Ectodermal cell (in vitro differentiated cells): ENCODE measurements at regions not wholly inside any gene's neighbourhood (a gene's known extent, or its start where the extent isn't known, plus 50 kb on each side); places are given as distances from the start of the nearest gene placed in this dataset.
"Not testable (repeated sequence)": the region's sequence is repeated elsewhere in the genome, so short reads cannot be mapped to it uniquely, and the experiment has no call there.

ENCODE experiments used
- H3K27ac ChIP-seq: 2 replicates; pipeline ENCODE4 v1.7.0; 2013; ENCODE audit warnings: mild to moderate bottlenecking, low read depth, low read length; ENCODE audit not compliant: insufficient read depth, poor library complexity, severe bottlenecking
- H3K27me3 ChIP-seq: 2 replicates; pipeline ENCODE4 v1.7.0; 2013; ENCODE audit warnings: mild to moderate bottlenecking, low read length; ENCODE audit not compliant: insufficient read depth, control insufficient read depth, poor library complexity, severe bottlenecking
- H3K36me3 ChIP-seq: one replicate; pipeline ENCODE4 v1.7.0; 2013; ENCODE audit warnings: low read length; ENCODE audit not compliant: control insufficient read depth, insufficient read depth
- H3K4me1 ChIP-seq: one replicate; pipeline ENCODE4 v1.7.0; 2013; ENCODE audit warnings: low read length; ENCODE audit not compliant: control insufficient read depth, insufficient read depth
- H3K4me3 ChIP-seq: 2 replicates; pipeline ENCODE4 v1.7.0; 2013; ENCODE audit warnings: low read depth, low read length, control low read depth; ENCODE audit not compliant: insufficient read depth
- H3K9me3 ChIP-seq: 2 replicates; pipeline ENCODE4 v1.7.0; 2013; ENCODE audit warnings: mild to moderate bottlenecking, low read length, moderate library complexity; ENCODE audit not compliant: control insufficient read depth
- WGBS, 2 experiments: methylation state at CpG; one replicate each; pipeline ENCODE4 v1.1.7; 2013; ENCODE audit warnings: missing lambda C conversion rate in 2 of 2; 5-methylcytosine and 5-hydroxymethylcytosine counted together

DNA sequence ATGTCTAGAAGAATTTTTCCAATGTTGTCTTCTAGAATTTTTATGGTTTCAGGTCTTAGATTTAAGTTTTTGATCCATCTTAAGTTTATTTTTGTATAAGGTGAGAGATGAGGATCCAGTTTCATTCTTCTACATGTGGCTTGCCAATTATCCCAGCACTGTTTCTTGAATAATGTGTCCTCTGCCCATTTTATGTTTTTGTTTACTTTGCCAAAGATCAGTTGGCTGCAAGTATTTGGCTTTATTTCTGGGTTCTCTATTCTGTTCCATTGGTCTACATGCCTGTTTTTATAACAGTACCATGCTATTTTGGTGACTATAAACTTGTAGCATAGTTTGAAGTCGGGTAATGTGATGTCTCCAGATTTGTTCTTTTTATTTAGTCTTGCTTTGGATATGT, 78.2 kb upstream of the PTPN13 start:
- not testable (repeated sequence) for H3K27me3 ChIP-seq, H3K36me3 ChIP-seq, H3K9me3 ChIP-seq, H3K4me3 ChIP-seq, H3K27ac ChIP-seq, H3K4me1 ChIP-seq
- WGBS, 2 experiments = 90 to 97% methylated on average over 1 of the region's 1 CpG

DNA sequence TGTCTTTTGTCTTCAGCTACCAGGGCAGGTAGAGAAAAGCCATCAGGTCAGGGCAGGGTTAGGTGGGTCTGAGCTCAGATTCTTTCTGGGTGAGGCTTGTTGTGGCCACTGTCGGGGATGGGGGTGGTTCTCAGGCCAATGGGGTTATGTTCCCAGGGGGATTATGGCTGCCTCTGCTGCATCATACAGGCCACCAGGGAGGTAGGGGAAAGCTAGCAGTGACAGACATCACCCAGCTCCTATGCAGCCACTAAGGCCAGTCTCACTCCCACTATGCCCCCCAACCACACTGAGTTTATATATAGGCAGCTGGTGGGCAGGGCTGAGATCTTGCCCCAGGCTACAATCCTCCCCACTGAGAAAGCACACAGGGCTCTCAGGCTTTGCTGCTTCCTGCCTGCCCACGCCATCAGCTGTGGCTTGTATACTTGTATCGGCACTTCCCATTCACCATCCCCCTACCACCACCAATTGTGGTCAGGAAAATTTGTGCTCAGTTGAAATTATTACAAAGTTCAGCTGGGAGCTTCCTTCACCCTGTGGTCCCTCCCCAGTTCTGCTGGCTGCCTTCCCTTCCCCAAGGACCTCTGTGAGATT, 72.6 kb upstream of the PTPN13 start:
- H3K4me3 ChIP-seq = no peak overlapping the region
- peaks cover 5% of the 10 kb centered on the region for H3K9me3 ChIP-seq
- no peaks in the 10 kb centered on the region for H3K36me3 ChIP-seq
- no peaks in the 10 kb centered on the region for H3K27me3 ChIP-seq
- WGBS, 2 experiments = 81 to 92% methylated on average over 3 of the region's 3 CpGs
- no peaks in the 10 kb centered on the region for H3K4me1 ChIP-seq
- no peak overlapping the region for H3K27ac ChIP-seq

DNA sequence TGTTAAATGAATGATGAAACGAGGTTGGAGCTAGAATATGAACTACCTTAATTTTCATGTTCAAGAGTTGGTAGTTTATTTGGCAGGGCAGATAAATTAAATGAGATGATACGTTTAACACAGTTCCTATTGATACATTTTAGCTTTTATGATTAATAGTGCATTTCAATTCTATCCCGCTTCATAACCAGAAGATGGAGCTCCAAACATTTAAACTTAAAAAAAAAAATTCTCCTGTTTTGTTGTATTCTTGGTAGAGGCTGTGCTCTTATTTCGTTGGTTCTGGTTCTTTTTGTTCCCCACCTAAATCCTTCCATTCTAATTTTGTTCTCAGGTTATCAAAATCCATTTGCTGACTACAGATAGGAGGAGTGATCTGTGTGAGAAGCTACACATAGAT, 71.8 kb upstream of the PTPN13 start:
- no peak overlapping the region for H3K27ac ChIP-seq
- no peaks in the 10 kb centered on the region for H3K36me3 ChIP-seq
- no peaks in the 10 kb centered on the region for H3K27me3 ChIP-seq
- H3K9me3 ChIP-seq = peaks cover 5% of the 10 kb centered on the region
- no peak overlapping the region for H3K4me3 ChIP-seq
- 88 to 98% methylated on average over 1 to 2 of the region's 4 CpGs for WGBS, 2 experiments
- no peaks in the 10 kb centered on the region for H3K4me1 ChIP-seq

DNA sequence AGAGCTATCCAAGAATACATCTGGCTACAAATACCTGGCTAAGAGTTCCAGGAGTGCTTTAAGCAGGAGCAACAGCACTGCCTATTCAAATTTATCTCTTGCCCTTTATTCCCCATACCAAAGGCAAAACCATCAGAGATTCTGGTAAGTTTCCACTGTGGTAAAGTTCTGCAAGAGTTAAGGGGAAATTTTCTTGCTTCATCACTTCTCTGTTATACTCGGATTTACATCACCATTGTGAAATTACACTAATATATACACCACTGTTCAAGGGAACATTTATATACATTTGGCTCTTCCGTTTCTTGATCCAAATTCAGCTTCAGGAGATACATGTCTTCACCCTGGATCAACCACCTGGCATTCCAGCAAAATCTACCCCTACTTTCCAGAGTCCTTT, 70.8 kb upstream of the PTPN13 start:
- Histone ChIP-seq H3K27me3 (no peaks in the 10 kb centered on the region), H3K4me3 (no peak overlapping the region), H3K4me1 (no peaks in the 10 kb centered on the region), H3K36me3 (no peaks in the 10 kb centered on the region), H3K27ac (no peak overlapping the region), H3K9me3 (peaks cover 5% of the 10 kb centered on the region)
- 93 to 97% methylated on average over 2 of the region's 2 CpGs for WGBS, 2 experiments

DNA sequence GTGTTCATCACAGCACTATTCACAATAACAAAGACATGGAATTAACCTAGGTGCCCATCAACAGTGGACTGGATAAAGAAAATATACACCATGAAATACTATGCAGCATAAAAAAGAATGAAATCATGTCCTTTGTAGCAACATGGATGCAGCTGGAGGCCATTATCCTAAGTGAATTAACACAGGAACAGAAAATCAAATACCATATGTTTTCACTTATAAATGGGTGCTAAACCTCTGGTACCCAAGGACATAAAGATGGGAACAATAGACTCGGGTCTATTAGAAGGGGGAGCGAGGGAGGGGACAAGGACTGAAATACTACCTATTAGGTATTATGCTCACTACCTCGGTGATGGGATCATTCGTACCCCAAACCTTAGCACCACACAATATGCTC, 66.4 kb upstream of the PTPN13 start:
- 81 to 93% methylated on average over 3 to 4 of the region's 4 CpGs for WGBS, 2 experiments
- H3K4me1 ChIP-seq, H3K4me3 ChIP-seq, H3K27me3 ChIP-seq, H3K27ac ChIP-seq, H3K36me3 ChIP-seq, H3K9me3 ChIP-seq: not testable (repeated sequence)

DNA sequence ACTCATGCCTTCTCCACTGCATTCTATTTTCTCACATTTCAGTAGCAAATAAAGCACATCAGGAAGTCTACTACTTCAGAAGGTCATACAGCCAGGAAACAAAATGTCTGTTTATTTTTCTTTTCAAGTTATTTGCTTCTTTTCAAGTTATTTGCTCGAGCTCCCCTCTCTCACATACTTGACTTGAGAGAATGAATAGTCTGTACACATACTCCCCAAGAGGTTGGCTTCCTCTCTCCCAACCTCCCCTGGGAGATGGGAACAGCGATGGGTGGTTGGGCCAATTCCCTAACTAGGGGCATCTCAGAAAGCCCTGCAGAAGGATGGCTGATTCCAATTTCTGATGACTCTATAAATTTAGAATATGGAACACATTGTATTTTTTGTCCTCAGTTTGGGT, 64.7 kb upstream of the PTPN13 start:
- Histone ChIP-seq H3K4me1 (no peaks in the 10 kb centered on the region), H3K27me3 (no peaks in the 10 kb centered on the region), H3K9me3 (no peaks in the 10 kb centered on the region), H3K4me3 (no peak overlapping the region), H3K36me3 (no peaks in the 10 kb centered on the region), H3K27ac (no peak overlapping the region)
- WGBS, 2 experiments = 95% methylated on average over 2 of the region's 2 CpGs

DNA sequence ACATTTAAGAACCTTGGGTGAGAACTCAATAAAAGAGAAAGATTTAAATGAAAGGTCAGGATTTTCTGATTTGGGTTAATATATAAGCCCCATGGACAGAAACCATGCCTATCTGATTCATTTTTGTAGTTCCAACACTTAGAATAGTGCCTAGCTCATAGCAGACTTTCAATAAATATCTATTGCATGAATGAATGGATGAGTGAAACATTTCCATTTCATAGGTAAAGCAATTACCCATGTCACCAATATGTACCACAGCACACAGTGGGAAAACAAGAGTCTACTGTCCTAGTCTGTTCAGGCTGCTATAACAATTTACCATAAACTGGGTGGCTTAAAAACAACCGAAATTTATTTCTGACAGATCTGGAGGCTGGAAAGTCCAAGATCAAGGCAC, 63.9 kb upstream of the PTPN13 start:
- H3K36me3 ChIP-seq = no peaks in the 10 kb centered on the region
- 95 to 97% methylated on average over 1 of the region's 1 CpG for WGBS, 2 experiments
- no peaks in the 10 kb centered on the region for H3K27me3 ChIP-seq
- H3K9me3 ChIP-seq = no peaks in the 10 kb centered on the region
- H3K27ac ChIP-seq = no peak overlapping the region
- H3K4me3 ChIP-seq = no peak overlapping the region
- no peaks in the 10 kb centered on the region for H3K4me1 ChIP-seq

DNA sequence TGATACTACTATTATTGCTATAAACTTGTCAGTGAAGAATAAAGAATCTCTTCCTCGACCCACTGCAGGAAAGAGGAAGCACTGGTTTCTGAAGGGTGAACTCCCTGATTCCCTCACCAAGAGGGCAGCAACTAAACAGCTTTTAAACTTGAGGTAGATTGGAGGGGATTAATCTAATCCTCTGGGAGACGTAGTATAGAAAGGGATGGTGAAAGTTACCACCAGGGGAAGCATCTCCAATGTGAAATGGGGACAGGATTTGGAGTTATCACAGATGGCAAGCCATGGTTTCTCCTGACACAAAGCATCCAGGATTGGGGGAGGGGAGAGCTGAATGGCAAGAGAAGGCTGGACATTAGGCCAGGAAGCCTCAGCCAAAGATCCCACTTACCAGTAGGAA, 62.7 kb upstream of the PTPN13 start:
- Histone ChIP-seq H3K27ac (no peak overlapping the region), H3K9me3 (no peaks in the 10 kb centered on the region), H3K4me3 (no peak overlapping the region), H3K4me1 (no peaks in the 10 kb centered on the region), H3K36me3 (no peaks in the 10 kb centered on the region), H3K27me3 (no peaks in the 10 kb centered on the region)
- 89 to 92% methylated on average over 2 of the region's 2 CpGs for WGBS, 2 experiments

DNA sequence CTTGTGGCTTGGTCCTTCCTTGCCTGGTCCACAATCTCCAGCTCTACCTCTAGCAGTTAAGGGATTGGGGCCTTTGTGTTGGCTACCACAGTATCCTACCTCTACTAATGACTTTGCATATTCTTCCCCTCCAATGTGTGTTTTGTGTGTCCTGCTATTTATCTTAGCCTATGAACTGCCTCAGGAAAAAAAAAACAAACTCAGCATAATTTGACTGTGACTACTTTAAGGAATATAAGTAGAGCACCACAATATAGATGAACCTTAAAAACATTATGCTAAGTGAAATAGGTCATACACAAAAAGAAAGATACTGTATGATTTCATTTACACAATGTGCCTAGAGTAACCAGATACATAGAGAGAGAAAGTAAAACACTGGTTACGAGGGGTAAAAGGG, 61.3 kb upstream of the PTPN13 start:
- Histone ChIP-seq H3K27me3 (no peaks in the 10 kb centered on the region), H3K9me3 (no peaks in the 10 kb centered on the region), H3K4me3 (no peak overlapping the region), H3K4me1 (no peaks in the 10 kb centered on the region), H3K27ac (no peak overlapping the region), H3K36me3 (no peaks in the 10 kb centered on the region)
- WGBS, 2 experiments = 93 to 96% methylated on average over 1 of the region's 1 CpG

DNA sequence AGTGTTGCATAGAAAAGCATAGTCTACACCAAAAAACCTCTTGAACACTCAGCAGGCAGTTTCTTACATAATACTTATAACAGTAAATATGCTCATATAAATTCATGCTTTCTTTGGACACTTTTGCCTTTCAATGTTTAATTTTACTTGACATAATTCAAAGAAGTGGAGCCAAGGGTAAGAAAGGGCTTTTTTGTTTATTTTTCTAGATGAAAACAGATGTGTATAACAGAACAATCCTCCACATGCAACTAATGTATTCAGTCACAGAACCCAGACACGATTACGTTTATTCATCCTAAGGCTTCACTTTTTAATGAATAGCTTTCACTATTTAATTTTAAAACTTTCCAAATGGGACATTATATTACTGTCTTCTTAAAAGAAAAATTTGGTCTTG, 58.0 kb upstream of the PTPN13 start:
- H3K4me1 ChIP-seq = peaks cover 4% of the 10 kb centered on the region
- no peaks in the 10 kb centered on the region for H3K27me3 ChIP-seq
- 87 to 100% methylated on average over 2 of the region's 2 CpGs for WGBS, 2 experiments
- no peak overlapping the region for H3K4me3 ChIP-seq
- no peaks in the 10 kb centered on the region for H3K36me3 ChIP-seq
- H3K27ac ChIP-seq = no peak overlapping the region
- no peaks in the 10 kb centered on the region for H3K9me3 ChIP-seq
